H1 (cell line): ENCODE measurements at regions not wholly inside any gene's neighbourhood (a gene's known extent, or its start where the extent isn't known, plus 50 kb on each side); places are given as distances from the start of the nearest gene placed in this dataset.
A peak's percentile ranks its signal among the peaks of the same experiment; 100 is the strongest.

ENCODE experiments used
- CTCF ChIA-PET: fragments of 300-600 bp; sonication (Branson Sonifier 250); formaldehyde crosslinking; loops from one replicate; lab custom pipeline; 2021; ENCODE audit not compliant: partially characterized antibody; lab: Charles Lee
- POLR2A ChIA-PET: fragments of 300-600 bp; sonication (Branson Sonifier 250); formaldehyde crosslinking; loops from one replicate; lab custom pipeline; 2021; ENCODE audit warnings: inconsistent platforms; ENCODE audit not compliant: partially characterized antibody; lab: Charles Lee
- DNase-seq, 2 experiments: peaks; one replicate each; pipeline versions ENCODE4 v3.0.0 to v3.0.0-alpha.2; 2010 to 2022; ENCODE audit warnings: low spot score in 2 of 2, low read depth in 1 of 2, mixed read lengths in 1 of 2
- FAIRE-seq: peaks from 2 replicates; lab custom pipeline; 2011; peaks lifted over from hg19 to GRCh38; lab: Jason Lieb, UNC
- H2AFZ ChIP-seq: 2 replicates; pipeline ENCODE4 v1.8.1; 2012; ENCODE audit warnings: low read length, inconsistent platforms
- H2AK5ac ChIP-seq: 2 replicates; pipeline ENCODE4 v1.6.1; 2013; ENCODE audit warnings: low read depth, low read length
- H2BK120ac ChIP-seq: replicated peaks from 2 replicates; pipeline ENCODE3; 2013; ENCODE audit warnings: low read depth, low read length, inconsistent platforms
- H2BK12ac ChIP-seq: 2 replicates; pipeline ENCODE4 v1.6.1; 2013; ENCODE audit warnings: low read depth, low read length
- H2BK15ac ChIP-seq: 2 replicates; pipeline ENCODE4 v1.6.1; 2013; ENCODE audit warnings: low read length
- H2BK20ac ChIP-seq: 2 replicates; pipeline ENCODE4 v1.6.1; 2013; ENCODE audit warnings: low read length
- H2BK5ac ChIP-seq: 2 replicates; pipeline ENCODE4 v1.6.1; 2013; ENCODE audit warnings: low read depth, low read length
- H3K14ac ChIP-seq: 2 replicates; pipeline ENCODE4 v1.6.1; 2013; ENCODE audit warnings: inconsistent platforms; ENCODE audit not compliant: insufficient read length
- H3K18ac ChIP-seq: 2 replicates; pipeline ENCODE4 v1.6.1; 2013; ENCODE audit warnings: low read length; ENCODE audit errors: extremely low read depth
- H3K23ac ChIP-seq: 2 replicates; pipeline ENCODE4 v1.6.1; 2013; ENCODE audit warnings: inconsistent platforms; ENCODE audit not compliant: insufficient read length
- H3K23me2 ChIP-seq: 2 replicates; pipeline ENCODE4 v1.6.1; 2013; ENCODE audit warnings: low read depth, low read length
- H3K27ac ChIP-seq: 2 replicates; pipeline ENCODE4 v1.6.1; 2011; ENCODE audit warnings: low read depth, low read length, inconsistent platforms
- H3K27me3 ChIP-seq, 4 experiments: replicated peaks in 1 of 4; 1 replicate in 1 of 4; 2 replicates in 3 of 4; pipeline versions ENCODE4 v1.6.1 to v1.8.1; 2011 to 2013; ENCODE audit warnings: low read length in 3 of 4, mild to moderate bottlenecking in 3 of 4, inconsistent platforms in 2 of 4, mixed read lengths in 2 of 4, moderate library complexity in 1 of 4; ENCODE audit not compliant: control insufficient read depth in 3 of 4, insufficient read depth in 3 of 4; ENCODE audit errors: extremely low read depth in 1 of 4
- H3K36me3 ChIP-seq, 4 experiments: 2 replicates each; pipeline versions ENCODE4 v1.6.1 to v1.8.1; 2011 to 2013; ENCODE audit warnings: mild to moderate bottlenecking in 4 of 4, low read length in 3 of 4, moderate library complexity in 2 of 4, control low read depth in 1 of 4, inconsistent platforms in 1 of 4; ENCODE audit not compliant: insufficient read depth in 4 of 4, control insufficient read depth in 2 of 4
- H3K4ac ChIP-seq: replicated peaks from 2 replicates; pipeline ENCODE3; 2013; ENCODE audit warnings: low read length, low read depth, mixed read lengths, inconsistent platforms; ENCODE audit not compliant: insufficient read length
- H3K4me1 ChIP-seq, 4 experiments: replicated peaks in 1 of 4; 1 replicate in 1 of 4; 2 replicates in 3 of 4; pipeline versions ENCODE4 v1.6.1 to v1.8.1; 2011 to 2013; ENCODE audit warnings: low read length in 3 of 4, inconsistent platforms in 2 of 4, mixed read lengths in 1 of 4; ENCODE audit not compliant: insufficient read depth in 4 of 4, control insufficient read depth in 3 of 4
- H3K4me2 ChIP-seq, 2 experiments: 2 replicates each; pipeline versions ENCODE4 v1.6.1 to v1.8.1; 2011 to 2013; ENCODE audit warnings: low read depth in 2 of 2, low read length in 2 of 2, control low read depth in 1 of 2, inconsistent platforms in 1 of 2, mild to moderate bottlenecking in 1 of 2; ENCODE audit not compliant: insufficient read depth in 1 of 2
- H3K4me3 ChIP-seq, 4 experiments: fragments of 200-600, 300-600 bp in 1 of 4; sonication (generic), shearing (Covaris generic), sonication (Bioruptor Twin) in 1 of 4; 2 replicates each; pipeline versions ENCODE4 v1.5.1 to v1.8.1; 2011 to 2016; ENCODE audit warnings: low read length in 4 of 4, low read depth in 3 of 4, control low read depth in 2 of 4, inconsistent platforms in 2 of 4, mild to moderate bottlenecking in 2 of 4, mixed read lengths in 1 of 4, moderate library complexity in 1 of 4; ENCODE audit not compliant: insufficient read depth in 2 of 4; ENCODE audit errors: extremely low read depth in 1 of 4
- H3K56ac ChIP-seq: replicated peaks from 2 replicates; pipeline ENCODE3; 2013; ENCODE audit warnings: low read depth, mild to moderate bottlenecking, mixed read lengths, low read length, inconsistent platforms; ENCODE audit not compliant: insufficient read length
- H3K79me1 ChIP-seq: 2 replicates; pipeline ENCODE4 v1.6.1; 2013; ENCODE audit warnings: low read depth, low read length, control low read depth
- H3K79me2 ChIP-seq, 2 experiments: 2 replicates each; pipeline versions ENCODE4 v1.6.1 to v1.8.1; 2012 to 2013; ENCODE audit warnings: low read length in 2 of 2, mild to moderate bottlenecking in 2 of 2, inconsistent platforms in 1 of 2; ENCODE audit not compliant: insufficient read depth in 2 of 2, control insufficient read depth in 1 of 2
- H3K9ac ChIP-seq, 4 experiments: replicated peaks in 1 of 4; 1 replicate in 1 of 4; 2 replicates in 3 of 4; pipeline versions ENCODE4 v1.6.1 to v1.8.1; 2011 to 2013; ENCODE audit warnings: low read depth in 3 of 4, low read length in 3 of 4, control low read depth in 2 of 4, mild to moderate bottlenecking in 2 of 4, moderate library complexity in 2 of 4, inconsistent platforms in 1 of 4; ENCODE audit errors: extremely low read depth in 1 of 4
- H3K9me3 ChIP-seq, 2 experiments: 2 replicates each; pipeline versions ENCODE4 v1.6.1 to v1.8.1; 2012 to 2013; ENCODE audit warnings: mild to moderate bottlenecking in 2 of 2, moderate library complexity in 2 of 2, control low read depth in 1 of 2, inconsistent platforms in 1 of 2, low read depth in 1 of 2, low read length in 1 of 2, mixed read lengths in 1 of 2; ENCODE audit not compliant: insufficient read depth in 2 of 2
- H4K20me1 ChIP-seq, 2 experiments: replicated peaks in 1 of 2; 2 replicates each; pipeline versions ENCODE3 to v1.8.1; 2011 to 2013; ENCODE audit warnings: inconsistent platforms in 2 of 2, low read length in 2 of 2, mild to moderate bottlenecking in 1 of 2; ENCODE audit not compliant: insufficient read depth in 2 of 2, control insufficient read depth in 1 of 2
- H4K5ac ChIP-seq: 2 replicates; pipeline ENCODE4 v1.6.1; 2013; ENCODE audit warnings: low read length, low read depth, mixed read lengths, inconsistent platforms; ENCODE audit not compliant: insufficient read length
- H4K8ac ChIP-seq: 2 replicates; pipeline ENCODE4 v1.8.0; 2013; ENCODE audit warnings: mild to moderate bottlenecking, moderate library complexity, low read length, inconsistent platforms; ENCODE audit not compliant: insufficient read depth; ENCODE audit errors: extremely low read depth
- H4K91ac ChIP-seq: replicated peaks from 2 replicates; pipeline ENCODE3; 2013; ENCODE audit warnings: low read length, mixed read lengths, inconsistent platforms; ENCODE audit not compliant: insufficient read length
- CEBPB ChIP-seq: IDR thresholded peaks from 2 replicates; pipeline ENCODE4 v1.6.1; 2012; ENCODE audit warnings: low read depth, low read length
- KDM1A ChIP-seq: fragments of 200-600, 300-600 bp; sonication (generic); IDR thresholded peaks from 2 replicates; pipeline ENCODE4 v1.7.1; 2016; ENCODE audit warnings: mild to moderate bottlenecking, low read length, borderline replicate concordance
- POLR2A ChIP-seq, 2 experiments: IDR thresholded peaks; 1 replicate in 1 of 2; 2 replicates in 1 of 2; pipeline ENCODE4 v1.6.1; 2011; ENCODE audit warnings: low read depth in 2 of 2, low read length in 2 of 2, mild to moderate bottlenecking in 2 of 2; ENCODE audit errors: control extremely low read depth in 1 of 2
- POU5F1 ChIP-seq: IDR thresholded peaks from 2 replicates; pipeline ENCODE4 v1.6.1; 2011; ENCODE audit warnings: low read depth, mild to moderate bottlenecking, low read length, moderate library complexity
- WGBS, 2 experiments: shearing (Covaris generic) in 1 of 2; methylation state at CpG; one replicate each; pipeline versions ENCODE4 v1.1.6 to v1.1.7; 2013 to 2015; ENCODE audit warnings: low lambda C conversion rate in 2 of 2, mixed read lengths in 2 of 2, inconsistent platforms in 1 of 2, low coverage in 1 of 2, missing lambda C conversion rate in 1 of 2; ENCODE audit not compliant: insufficient replicate concordance in 2 of 2, insufficient coverage in 1 of 2, insufficient read length in 1 of 2; ENCODE audit errors: extremely low coverage in 1 of 2, missing lambda C conversion rate in 1 of 2; 5-methylcytosine and 5-hydroxymethylcytosine counted together

DNA sequence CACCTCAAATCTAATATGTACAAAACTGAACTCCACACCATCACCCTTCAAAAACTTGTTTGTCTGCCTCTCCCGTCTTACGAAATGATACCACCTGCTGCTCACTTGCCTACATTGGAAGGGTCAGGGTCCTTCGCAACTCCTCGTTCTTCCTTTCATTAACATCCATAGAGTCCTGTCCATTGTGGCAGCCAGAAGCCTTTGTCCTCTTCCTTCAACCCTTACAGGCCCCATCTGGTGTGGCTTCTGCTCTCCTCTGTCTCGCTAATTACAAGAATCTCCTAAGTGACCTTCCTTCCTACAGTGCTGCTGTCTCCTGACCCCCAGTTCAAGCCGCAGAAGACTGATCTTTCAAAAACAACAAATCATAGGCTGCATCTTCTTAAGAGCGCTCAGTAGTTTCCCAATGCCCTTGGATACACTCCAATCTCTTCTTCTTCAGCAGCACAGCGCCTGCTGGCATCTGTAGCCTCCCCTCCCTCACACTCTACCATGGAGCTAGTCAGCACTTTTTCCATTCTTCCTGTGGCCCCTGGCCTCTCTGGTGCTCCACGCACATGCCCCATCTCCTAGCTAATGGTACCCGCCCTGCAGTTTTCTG is 382.7 kb downstream of the LIG4 start:
- H2AK5ac ChIP-seq: no peak overlapping the region
- H3K4me1 ChIP-seq: peaks cover 0 to 12% (median 8%) of the 10 kb centered on the region in 4 experiments; a peak in 4 of 7 replicates
- no peak overlapping the region for H3K4ac ChIP-seq
- H2BK20ac ChIP-seq: no peak overlapping the region
- H3K18ac ChIP-seq: no peak overlapping the region
- peak overlapping the region; percentile 17 to 41; a peak in 1 of 4 replicates for H3K4me2 ChIP-seq
- H2AFZ ChIP-seq: no peak overlapping the region
- no peaks in the 10 kb centered on the region for H3K9me3 ChIP-seq
- ChIA-PET POLR2A (interaction anchor here (0.6 kb wide), 1 partner anchor 608 kb away, joined by 4 read pairs; no protein-coding TSS in a partner anchor), CTCF (interaction anchor here (1.2 kb wide), 1 partner anchor 92 kb away, joined by 3 read pairs; no protein-coding TSS in a partner anchor)
- H2BK12ac ChIP-seq: no peak overlapping the region
- no peak overlapping the region for H3K23ac ChIP-seq
- H4K8ac ChIP-seq: no peak overlapping the region
- H4K91ac ChIP-seq: no peak overlapping the region
- H3K23me2 ChIP-seq: no peaks in the 10 kb centered on the region; the same call in 1 of the 2 replicates
- 85% methylated on average over 10 of the region's 10 CpGs; no CpG with 5 or more reads in 1 of the 2 experiments for WGBS, 2 experiments
- no peak for DNase-seq
- H3K56ac ChIP-seq: no peak overlapping the region
- H4K5ac ChIP-seq: no peak overlapping the region
- no peak overlapping the region for H3K27ac ChIP-seq
- no peak overlapping the region for H3K9ac ChIP-seq
- H3K79me1 ChIP-seq: no peaks in the 10 kb centered on the region
- H3K27me3 ChIP-seq: no peaks in the 10 kb centered on the region
- no peak overlapping the region for H2BK120ac ChIP-seq
- H3K14ac ChIP-seq: no peak overlapping the region
- H3K36me3 ChIP-seq: no peaks in the 10 kb centered on the region
- H2BK15ac ChIP-seq: no peak overlapping the region
- FAIRE-seq: no peak
- H3K4me3 ChIP-seq: no peak overlapping the region
- TF ChIP-seq KDM1A (no peak), POLR2A (IDR thresholded peaks at IDR 0.05; ENCODE audit: control extremely low read depth in 1 of 2, low read depth in 2 of 2, low read length in 2 of 2) (no peak), CEBPB (peak; percentile 44; the same call in 1 of the 2 replicates), POU5F1 (no peak)
- H2BK5ac ChIP-seq: no peak overlapping the region
- no peaks in the 10 kb centered on the region for H4K20me1 ChIP-seq
- peaks cover 0 to 3% of the 10 kb centered on the region in 2 experiments; a peak in 1 of 4 replicates for H3K79me2 ChIP-seq
